A204.1 (cell line): ENCODE measurements at regions not wholly inside any gene's neighbourhood (a gene's known extent, or its start where the extent isn't known, plus 50 kb on each side); places are given as distances from the start of the nearest gene placed in this dataset.

Experiments
- FAIRE-seq: peaks from 2 replicates; lab custom pipeline; 2012; peaks lifted over from hg19 to GRCh38; lab: Jason Lieb, UNC

DNA sequence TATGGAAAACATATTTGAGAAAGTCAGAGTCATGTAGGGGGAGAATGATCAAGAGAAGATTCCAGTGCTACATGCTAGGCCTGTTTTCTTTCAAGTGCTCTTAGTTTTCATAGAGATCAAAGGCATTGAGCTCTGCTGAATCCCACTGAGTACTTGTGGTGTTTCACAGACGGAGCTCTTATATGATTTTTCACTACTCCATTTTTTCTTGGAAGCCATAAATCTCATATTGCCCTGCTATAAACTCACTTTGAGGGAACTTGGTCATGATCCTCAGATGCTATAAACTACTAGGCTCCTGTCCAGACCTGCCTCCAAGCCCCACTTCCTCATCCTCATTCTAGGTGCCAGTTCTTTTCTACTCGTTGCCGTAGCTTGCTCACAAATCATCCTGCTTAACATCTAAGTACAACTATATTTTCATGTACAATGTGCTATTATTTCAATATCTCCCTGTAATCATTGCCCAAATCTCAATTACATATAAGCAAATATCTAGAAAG, 180.8 kb upstream of the CCDC179 start:
- FAIRE-seq: no peak

DNA sequence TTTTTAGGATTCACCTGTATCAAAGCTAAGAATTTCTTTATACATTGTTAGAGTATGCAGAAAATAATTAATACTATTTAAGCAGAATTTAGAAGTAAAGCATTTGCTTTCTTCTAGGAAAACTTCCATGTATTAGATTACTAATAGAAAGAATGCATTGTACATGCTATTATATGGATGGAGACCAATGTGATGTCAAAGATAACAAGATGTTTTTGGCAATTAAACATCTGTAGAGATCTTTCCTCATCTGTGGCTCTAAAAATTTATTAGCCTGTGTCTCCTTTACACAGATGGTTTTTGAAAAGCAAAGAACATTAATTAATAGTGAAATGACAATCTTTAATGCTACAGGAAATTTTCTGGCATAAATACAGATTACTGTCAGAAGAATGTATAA, 198.4 kb upstream of the CCDC179 start:
- no peak for FAIRE-seq

DNA sequence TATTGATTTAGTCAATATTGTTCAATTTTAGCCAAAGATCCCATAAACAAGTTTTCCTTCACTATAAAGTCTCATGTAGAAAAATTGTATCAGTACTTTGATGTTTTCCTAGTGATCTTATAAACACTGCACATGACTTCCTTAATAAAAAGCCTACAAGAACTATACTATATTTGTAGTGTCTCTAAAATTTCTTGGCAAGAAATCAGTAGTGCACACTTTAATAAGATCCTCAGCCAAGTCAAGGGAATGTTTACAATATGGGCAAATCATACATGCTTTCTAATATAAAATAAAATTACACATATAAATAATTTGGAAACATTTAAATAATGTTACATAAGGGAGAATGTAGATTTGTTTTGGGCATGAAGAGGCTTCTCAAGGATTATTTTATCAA, 203.0 kb upstream of the CCDC179 start:
- no peak for FAIRE-seq

DNA sequence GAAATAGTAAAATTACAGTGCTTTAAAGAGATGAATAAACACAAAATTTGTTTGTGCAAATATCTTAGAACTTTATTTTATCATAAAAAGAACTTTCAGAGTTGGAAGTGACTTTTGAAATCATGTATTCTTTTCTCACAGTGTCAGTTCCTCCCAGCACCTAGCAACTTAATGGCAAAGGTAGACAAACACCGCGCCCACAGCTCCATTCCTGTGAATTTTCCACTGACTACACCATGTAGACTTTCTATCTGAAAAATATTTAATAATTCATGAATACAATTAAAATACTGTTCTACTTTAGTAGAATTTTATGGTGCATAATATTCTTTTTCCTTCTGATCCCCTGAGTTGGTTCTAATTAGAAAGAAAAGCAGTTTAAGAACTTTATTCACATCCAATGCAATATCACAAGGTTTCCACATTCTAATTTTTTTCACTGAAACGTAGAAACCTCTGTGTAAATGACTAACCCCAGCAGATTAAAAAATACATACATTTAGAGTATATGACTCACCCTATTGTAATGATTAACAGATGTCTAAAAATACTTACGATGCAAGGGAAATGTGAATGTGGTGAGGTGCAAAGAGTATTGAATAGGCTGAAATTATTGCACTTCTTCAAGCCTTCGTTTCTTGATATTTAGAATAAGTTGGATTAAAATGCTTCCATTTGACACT, 218.2 kb upstream of the CCDC179 start:
- no peak for FAIRE-seq

DNA sequence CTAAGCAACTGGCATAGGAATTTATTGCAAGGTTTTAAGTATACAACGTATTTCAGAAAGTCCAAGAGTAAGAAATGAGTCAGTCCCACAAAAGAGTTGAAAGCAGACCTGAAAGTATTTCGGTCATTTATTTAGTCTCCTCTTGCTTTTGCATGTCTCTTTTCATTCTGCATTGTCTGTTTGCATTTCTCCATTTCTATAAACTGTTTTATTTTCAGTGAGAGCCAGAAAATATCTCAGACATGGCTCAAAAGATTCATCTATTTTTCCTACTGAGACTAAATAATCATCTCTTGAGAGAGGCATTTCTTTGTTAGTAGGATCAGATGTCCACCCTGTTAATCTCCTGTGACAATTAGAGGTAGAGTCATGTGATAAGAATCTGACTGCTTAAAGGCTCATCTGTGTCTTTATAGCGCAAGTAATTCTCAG, 219.1 kb upstream of the CCDC179 start:
- FAIRE-seq: no peak

DNA sequence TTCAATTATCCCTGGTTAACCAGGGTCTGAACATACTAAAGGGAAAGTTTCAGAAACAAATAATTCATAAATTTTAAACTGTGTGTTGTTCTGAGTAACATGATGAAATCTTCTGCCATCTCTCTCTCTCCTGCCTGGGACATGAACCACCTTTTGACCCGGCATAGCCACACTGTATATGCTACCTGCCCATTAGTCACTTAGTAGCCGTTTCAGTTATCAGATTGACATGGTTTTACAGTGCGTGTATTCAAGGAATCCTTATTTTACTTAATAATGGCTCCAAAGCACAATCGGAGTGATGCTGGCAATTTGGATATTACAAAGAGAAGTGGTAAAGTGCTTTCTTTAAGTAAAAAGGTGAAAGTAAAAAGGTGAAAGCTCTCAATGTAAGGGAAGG, 227.1 kb upstream of the CCDC179 start:
- no peak for FAIRE-seq

DNA sequence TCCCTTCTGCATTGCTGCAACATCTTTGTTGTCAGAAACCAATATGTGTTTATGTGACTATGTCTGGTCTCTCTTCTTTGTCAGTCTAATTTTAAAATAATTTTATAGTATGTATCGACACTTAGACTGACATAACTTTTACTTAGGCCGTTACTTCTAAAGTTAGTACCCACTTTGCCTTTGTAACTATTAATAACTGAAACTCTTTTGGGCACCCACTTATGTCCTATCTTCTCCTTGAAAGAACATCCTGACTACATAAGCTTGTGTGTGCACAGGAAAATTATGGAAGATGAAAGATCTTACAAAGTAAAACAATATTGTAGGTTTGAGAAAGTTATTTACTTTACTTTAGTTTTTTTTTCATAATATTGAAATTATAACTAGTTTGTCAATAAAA, 230.4 kb upstream of the CCDC179 start:
- no peak for FAIRE-seq

DNA sequence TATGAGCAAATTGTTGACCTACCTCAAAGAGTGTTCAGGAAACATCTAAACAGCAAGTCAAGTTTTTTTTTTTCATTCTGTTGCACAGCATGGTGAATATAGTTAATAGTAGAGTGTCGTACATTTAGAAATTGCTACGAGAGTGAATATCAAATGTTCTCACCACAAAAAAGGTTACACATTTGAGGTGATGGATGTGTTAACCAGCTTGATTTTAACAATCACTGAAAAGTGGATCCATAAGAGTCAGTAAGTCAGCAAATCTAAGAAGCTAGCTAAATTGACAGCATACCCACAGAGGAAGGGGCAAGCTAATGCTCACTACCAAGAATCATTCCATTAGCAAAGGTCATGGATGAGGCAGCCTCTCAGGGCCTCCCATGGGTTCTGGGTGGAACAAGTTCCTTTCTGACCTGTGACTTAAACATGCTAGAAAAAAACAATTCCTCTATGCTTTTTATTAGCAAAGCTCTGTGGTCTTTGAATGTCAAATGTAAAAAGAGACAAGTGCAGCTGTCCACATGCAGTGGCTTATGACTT, 235.4 kb upstream of the CCDC179 start:
- no peak for FAIRE-seq

DNA sequence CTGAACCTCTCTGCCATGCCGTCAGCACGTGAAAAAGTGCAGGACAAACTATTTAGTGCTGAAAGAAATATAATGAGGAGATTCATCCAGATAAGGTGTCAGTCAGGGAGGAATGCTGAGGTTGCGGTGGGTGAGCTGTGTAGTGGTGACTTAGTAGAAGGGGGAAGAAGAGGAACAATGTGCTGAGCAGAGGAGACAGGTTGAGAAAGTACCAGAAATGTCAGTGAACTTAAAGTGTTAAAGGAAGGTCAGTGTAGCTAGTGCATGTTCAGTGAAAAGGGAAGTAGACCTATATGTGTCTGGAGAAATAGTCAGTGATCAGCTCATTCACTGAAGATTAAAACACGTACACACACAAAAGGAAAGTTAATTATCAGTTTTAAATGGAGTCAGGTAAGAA, 237.6 kb upstream of the CCDC179 start:
- no peak for FAIRE-seq

DNA sequence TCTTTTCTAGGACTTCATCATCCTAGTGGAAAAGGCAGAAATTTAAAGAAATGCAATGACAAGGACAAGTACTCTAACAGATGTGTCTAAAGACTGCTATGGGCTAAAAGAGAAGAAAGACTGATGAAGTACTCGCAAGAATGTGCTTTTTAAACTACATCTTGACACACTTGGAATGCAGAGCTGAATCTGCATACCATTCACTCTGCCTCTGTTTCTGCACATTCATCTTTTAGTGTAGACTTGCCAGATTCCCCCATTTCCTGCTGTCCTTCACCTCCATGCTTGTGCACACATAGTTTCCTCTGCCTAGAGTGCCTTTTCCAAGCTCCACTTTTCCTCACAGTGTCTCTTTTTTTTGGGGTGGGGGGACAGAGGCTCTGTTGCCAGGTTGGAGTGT, 239.0 kb upstream of the CCDC179 start:
- no peak for FAIRE-seq

DNA sequence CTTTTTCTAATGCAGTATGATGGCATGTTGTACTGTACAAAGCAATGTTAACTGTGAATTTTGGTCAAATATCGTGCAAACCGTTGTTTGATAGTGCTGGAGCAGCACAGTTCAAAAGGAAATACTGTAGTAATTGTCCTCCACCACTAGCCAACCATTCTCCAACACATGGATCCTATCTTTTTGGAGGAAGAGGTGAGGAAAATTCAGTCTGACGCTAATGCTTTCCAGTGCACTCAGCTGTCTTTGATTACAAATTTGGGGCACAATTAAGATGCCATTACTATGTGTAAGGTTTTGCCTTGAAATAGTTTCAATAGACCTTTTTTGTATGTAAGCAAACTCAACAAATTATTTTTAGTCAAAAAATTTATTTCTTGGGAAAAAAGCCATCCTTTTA, 240.5 kb upstream of the CCDC179 start:
- FAIRE-seq: no peak

DNA sequence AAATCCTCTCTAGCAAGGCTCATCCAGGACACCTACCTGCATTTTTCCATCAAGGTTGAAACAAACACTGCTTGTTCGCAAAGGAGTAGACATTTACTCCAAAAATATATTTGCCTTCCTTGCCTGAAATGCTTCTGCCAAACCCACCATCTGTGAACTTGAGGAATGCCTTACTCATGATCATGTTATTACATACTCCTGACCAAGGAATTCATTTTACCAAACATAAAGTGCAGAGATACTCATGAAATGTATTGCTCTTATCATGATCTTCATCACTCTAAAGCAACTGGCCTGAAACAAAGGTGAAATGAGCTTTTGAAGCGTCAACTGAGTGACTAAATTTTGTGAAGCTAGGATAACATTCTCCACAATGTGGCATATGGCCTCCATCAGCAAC, 243.1 kb upstream of the CCDC179 start:
- FAIRE-seq: no peak

DNA sequence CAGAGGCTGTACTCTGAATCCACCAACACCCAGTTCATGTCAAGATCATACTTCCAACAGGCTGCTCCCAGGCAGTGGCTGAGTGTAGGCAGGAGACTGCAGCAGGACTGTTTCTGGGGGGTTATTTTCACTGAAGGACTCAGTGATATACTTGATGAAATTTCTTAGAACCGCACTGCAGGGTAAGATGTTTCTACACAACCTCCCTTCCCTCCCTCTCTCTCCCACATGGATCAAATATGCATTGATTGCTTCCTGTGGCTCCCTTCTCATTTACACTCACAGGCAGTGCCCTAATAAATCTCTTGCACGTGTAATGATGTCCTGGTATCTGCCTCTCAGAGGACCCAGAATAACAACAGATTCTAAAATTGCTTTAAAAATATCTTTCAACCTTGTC, 251.3 kb upstream of the CCDC179 start:
- FAIRE-seq: no peak

DNA sequence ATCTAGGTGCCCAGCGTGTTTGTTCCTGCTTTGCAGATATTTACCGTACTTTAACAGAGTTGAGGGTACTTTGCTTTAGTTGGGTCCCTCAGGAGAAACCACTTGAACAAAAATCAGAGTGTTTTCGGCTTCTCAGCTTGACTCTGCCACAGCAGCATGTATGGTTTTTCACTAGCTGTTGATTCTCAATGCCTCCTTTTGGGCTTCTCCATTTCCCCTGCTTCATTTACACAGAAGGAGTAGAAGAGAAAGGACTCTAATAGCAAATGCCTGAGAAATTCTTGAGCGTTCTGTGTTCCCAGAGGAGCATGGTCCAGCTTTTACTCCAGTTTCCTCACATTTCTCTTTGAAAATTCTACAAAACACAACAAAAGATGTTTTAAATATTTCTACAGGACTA, 252.1 kb upstream of the CCDC179 start:
- FAIRE-seq: no peak

DNA sequence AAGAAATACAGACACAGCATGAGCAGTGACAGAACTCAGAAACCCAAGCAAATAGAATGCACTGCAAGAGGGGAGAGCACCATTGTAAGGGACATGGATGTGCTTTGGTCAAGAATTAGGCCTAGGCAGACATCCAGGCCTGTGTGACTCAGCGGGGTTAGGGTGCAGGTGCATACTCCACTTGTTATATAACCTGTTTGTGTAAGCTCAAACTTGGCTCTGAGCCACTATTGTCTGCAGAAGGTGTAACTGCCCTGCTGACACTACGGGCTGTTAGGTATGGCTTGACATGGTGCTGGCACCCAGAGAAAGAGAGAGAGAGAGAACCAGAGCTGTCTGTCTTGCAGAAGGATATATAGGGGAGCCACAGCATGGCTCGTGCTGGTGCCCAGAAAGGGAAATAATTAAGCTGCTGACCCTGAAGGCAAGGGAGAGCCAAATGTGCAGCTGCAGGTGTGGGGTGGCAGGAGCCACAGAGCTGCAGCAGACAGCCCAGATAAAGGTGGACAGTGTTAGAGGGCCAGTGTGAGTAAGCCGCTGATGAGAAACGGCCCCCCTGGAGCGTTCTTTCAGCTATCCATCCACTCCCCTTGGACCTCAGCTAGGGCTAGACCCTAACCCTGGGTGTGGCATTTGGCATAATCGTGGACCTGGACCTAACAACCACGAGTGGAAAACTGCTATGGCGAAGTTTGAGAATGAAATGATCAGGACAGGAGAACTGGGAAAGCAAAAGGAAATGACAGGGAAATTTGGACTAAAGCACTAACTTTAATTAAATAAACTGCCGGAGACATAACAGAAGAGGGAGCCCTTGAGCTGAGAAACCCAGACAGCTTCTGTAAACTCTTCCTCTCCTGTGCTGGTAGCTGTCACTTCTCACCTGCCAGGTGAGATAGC, 253.0 kb upstream of the CCDC179 start:
- FAIRE-seq: no peak

DNA sequence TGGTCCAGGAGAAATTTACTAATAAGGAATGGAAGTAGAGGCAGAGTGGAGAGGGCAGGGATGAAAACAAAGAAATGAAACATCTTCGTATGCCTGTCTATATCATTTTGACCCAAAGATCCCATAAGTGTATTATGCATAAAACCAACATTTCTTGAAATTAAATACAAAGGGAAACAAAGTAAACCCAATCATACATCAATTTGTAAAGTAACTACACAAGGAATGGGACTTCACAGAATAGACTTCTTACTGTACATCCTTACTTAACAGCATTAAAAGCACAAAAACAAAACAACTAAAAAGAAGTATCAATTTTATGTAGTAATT, 253.6 kb upstream of the CCDC179 start:
- no peak for FAIRE-seq

DNA sequence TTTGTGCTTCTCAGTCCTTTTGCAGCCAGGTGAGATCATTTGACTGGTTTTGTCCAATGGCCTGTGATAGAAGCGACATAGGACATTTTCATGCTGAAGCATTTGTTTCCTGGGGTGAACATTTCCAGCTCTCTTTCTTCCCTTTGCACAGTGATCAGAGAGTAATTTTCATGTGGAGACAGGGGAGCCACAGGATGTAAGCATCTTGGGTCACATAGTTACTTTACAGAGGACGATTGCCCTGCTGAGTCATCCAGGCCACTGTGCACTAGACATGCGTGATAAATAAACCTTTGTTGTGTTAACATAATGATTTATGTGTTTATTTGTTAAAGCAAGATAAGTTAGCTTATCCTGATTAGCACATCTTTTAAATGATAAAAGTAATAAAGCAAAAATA, 263.5 kb upstream of the CCDC179 start:
- no peak for FAIRE-seq

DNA sequence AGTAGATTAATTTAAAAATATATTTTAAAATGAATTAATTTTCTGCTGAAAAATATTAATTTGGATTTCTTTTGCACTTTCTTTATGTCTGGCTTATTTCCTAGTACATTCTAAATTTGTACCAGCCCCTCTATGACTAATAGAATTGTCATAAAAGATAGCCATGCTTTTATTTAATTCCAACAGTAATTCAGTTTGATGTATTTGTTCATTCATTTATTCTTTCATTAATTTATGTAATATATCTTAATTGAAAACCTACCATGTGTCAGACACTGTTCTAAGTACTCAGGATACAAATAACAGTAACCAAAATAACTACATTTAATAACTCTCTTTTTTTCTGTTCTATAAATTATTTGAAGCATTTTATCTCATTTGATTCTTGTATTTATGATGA, 264.0 kb upstream of the CCDC179 start:
- peak; percentile 59 for FAIRE-seq

DNA sequence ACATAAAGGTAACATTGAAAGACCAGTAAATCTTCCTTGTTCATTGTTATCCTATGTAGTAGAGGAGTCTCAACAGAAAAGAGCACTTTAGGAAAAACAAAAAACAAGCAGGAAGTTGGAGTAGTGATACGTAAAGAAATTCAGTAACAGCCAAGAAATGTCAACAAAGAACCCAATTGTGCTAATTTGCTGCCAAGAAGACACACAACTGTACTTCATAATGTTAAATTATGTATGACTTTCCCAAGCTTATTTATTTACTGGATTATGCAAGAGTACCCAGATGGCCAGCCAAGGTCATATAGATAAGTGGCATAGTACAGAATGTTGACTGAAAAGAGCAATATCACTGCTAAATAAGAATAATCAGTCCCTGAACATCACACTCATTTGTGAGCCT, 264.7 kb upstream of the CCDC179 start:
- no peak for FAIRE-seq

DNA sequence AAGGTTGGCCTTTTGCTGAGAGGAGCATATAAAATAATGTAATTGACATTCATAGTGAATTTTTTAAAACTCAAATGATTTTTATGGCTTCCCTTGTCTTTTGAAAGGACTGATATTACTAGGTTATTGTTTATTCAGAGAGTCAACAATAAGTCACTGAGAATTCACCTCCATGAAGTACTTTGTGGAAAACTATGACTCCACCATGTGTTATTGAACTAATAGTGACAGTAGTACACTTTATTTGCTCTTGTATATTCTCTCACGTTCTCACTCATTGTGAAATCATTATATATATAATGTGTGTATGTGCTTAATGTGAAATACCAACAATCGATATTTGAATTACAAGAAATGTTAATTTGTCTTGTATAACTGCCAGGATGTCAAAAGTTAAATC, 267.4 kb upstream of the CCDC179 start:
- no peak for FAIRE-seq

DNA sequence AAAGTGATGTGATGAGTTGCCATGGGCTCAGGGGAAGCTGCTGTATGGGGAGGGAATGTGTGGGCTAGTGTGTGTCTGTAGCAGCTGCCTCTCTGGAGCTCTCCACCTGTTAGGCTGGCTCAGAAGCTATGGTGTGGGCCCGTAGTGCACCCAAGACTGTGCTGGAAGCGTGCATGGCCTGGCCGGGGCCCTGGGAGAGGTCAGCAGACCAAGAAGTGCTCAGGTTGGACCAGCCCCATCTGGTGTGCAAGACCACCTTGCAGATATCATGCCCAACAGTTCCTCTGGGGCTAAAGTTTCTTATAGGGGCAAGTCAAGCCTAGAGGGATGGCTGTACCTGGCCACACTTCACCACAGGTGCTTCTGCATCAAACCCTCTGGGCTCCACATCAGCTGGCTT, 274.4 kb upstream of the CCDC179 start:
- no peak for FAIRE-seq

DNA sequence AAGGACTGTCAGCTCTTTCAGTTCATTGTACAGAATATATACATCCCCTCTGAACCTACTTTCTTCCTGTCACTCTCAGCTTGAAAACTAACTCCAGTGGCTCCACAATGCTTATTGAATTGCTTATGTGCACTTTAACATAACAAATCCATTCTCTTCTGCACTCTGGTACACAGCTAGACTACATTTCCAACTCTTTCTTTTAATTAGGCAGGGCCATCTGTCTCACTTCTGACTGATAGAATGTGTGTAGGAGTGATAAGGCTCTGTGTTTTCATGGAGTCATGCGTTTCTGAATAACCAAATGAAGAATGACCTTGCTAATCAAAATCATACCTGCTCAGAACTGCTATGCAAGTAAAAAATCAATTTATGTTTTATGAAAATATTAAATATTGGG, 278.5 kb upstream of the CCDC179 start:
- FAIRE-seq: no peak

DNA sequence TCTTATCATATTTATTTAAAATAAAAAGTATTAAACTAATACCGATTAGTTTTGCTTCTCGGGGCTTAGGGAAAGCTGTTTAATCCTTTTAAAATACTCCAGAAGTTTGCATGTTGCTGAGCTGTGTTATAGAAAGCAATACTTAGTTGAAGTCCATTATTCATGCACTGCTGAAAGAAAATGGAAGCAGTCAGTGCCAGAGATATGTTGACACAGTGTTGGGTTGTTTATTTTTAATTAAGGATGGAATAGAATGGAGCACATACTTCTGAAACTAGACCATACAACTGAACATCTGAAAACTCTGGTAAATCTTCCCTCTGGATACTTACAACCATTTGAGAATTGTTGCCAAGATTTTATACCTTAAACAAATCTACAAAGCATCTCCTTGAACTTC, 282.7 kb upstream of the CCDC179 start:
- no peak for FAIRE-seq

DNA sequence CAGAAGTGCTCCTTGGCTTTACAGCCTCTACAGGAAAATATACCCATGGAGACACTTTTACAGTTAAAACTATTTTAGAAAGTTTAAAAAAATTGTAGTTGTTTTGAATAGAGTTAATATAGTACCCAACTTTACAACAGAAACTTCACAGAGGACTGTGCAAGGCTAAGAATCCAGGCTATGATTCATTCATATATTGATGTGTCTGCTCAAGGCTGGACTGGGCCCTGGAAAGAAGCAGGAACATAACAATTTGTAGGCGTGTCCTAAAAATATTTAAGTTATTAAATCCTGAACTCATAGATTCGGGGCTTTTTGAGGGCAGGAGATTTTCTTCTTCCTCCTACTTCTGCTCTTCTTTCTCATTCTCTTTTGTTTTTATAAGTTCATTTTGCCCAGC, 291.5 kb upstream of the CCDC179 start:
- no peak for FAIRE-seq
